NCI-H2029 treated with DMSO at 0.1 percent for 48 hours (cell line): ENCODE measurements at regions not wholly inside any gene's neighbourhood (a gene's known extent, or its start where the extent isn't known, plus 50 kb on each side); places are given as distances from the start of the nearest gene placed in this dataset.
"Not testable (repeated sequence)": the region's sequence is repeated elsewhere in the genome, so short reads cannot be mapped to it uniquely, and the experiment has no call there.

Experiments
- DNase-seq: peaks from one replicate; lab custom pipeline; 2025; lab: John Stamatoyannopoulos, UW

DNA sequence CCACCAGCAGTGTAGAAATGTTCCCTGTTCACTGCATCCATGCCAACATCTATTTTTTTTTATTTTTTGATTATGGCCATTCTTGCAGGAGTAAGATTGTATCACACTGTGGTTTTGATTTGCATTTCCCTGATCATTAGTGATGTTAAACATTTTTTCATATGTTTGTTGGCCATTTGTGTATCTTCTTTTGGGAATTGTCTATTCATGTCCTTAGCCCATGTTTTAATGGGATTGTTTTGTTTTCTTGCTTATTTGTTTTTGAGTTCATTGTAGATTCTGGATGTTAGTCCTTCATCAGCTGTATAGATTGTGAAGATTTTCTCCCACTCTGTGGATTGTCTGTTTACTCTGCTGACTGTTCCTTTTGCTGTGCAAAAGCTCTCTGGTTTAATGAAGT is 126.9 kb downstream of the NDFIP2 start:
- not testable (repeated sequence) for DNase-seq
